GM13977 (cell line): ENCODE measurements at regions not wholly inside any gene's neighbourhood (a gene's known extent, or its start where the extent isn't known, plus 50 kb on each side); places are given as distances from the start of the nearest gene placed in this dataset.

Experiments used
- DNase-seq: peaks from one replicate; pipeline ENCODE4 v3.0.0; 2012; ENCODE audit warnings: low spot score
- in situ Hi-C: fragments of 300-500 bp; cut with MboI; formaldehyde crosslinking; loops from one replicate; pipeline ENCODE4 v1.12.0; 2022; ENCODE audit warnings: low sequenced_read_pairs, low pct_unique_long_range_greater_than_20kb, mixed read lengths, inconsistent platforms; ENCODE audit not compliant: unreplicated experiment
- TF ChIP-seq, protein P1 (sequence below): IDR thresholded peaks from 2 replicates; pipeline ENCODE4 v1.5.1; 2012; ENCODE audit warnings: mild to moderate bottlenecking, control low read depth; ENCODE audit not compliant: insufficient read depth; ENCODE audit errors: extremely low read depth, missing control alignments

DNA sequence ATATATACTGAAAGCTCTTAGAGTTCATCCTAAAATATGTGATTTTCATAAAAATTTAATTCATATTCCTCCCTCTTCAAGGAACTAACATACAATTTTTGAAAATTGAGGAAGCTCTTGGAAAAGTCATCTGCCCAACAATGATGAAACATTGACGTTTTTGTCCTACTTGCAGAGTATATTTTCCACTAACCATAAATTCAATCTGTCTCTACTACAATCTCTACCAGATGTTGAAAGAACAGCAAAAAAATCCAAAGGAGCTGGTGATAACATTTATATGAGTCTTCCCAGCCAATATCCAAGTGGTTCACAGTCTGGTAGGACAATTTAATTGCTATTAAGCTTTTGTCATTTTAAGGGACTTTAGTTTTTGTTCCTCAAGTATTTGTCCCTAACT, 81.1 kb upstream of the NR3C1 start:
- in situ Hi-C loops = no loop called here
- DNase-seq = no peak
- TF ChIP-seq, protein P1, sequence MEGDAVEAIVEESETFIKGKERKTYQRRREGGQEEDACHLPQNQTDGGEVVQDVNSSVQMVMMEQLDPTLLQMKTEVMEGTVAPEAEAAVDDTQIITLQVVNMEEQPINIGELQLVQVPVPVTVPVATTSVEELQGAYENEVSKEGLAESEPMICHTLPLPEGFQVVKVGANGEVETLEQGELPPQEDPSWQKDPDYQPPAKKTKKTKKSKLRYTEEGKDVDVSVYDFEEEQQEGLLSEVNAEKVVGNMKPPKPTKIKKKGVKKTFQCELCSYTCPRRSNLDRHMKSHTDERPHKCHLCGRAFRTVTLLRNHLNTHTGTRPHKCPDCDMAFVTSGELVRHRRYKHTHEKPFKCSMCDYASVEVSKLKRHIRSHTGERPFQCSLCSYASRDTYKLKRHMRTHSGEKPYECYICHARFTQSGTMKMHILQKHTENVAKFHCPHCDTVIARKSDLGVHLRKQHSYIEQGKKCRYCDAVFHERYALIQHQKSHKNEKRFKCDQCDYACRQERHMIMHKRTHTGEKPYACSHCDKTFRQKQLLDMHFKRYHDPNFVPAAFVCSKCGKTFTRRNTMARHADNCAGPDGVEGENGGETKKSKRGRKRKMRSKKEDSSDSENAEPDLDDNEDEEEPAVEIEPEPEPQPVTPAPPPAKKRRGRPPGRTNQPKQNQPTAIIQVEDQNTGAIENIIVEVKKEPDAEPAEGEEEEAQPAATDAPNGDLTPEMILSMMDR = no peak

DNA sequence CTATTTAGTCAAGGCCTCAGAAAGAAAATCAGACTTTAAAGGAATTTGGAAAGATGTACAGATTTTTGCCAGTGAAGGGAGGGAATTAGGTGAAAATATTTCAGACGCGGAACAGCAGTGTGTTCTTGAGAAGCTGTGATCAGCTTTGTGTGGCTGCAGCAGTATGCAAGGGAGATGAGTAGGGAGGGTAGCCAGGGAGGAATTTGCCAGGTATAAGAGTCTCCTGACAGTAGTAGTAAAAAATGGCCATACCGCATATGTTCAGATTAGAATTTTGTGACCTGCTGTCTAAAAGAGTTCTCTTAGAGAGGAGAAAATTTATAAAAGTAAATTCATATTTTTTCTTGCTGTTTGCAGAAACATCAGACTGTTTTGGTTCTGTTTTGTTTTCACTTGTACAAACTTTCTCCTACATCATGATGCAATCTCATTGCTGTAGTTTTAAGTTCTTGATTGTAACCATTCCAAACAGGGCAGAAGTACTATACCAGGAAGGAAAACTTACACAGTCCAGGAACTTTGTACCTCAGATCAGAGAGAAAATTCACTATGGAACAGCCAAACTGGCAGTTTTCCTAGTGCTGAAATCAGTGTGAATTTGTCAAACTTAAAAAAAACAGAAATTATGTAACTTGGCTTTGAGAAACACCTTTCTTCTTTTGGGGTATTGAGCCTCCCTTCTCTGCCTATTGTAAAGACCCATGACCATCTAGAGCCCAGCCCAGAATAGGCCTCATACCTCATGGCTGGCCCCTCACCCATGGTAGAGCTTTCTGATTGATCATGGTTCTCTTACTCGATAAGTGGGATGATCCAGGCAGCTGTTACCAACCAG, 78.4 kb upstream of the NR3C1 start:
- in situ Hi-C loops = no loop called here

DNA sequence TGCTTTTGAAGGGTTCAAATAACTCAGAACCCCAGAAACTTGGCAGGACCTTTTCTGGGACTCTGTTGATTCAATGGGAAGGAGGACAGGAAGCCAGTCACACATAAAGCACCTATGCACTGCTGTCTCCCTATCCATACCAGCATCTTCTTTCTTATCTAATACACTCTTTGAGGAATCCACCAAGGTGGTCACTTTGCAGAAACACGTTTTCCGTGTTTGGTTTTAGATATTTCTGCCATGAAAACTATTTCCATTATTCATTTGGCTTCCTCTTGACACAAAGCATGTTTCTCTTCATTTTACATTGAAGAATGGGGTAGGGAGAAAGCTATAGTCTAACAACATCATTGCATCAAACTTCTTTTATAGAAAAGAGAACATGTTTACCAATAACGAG, 76.5 kb upstream of the NR3C1 start:
- DNase-seq = no peak
- in situ Hi-C loops = no loop called here
- TF ChIP-seq, protein P1 = no peak

More for the DNA sequence above, 78.4 kb upstream of the NR3C1 start:
- DNase-seq = no peak
- TF ChIP-seq, protein P1 = no peak

DNA sequence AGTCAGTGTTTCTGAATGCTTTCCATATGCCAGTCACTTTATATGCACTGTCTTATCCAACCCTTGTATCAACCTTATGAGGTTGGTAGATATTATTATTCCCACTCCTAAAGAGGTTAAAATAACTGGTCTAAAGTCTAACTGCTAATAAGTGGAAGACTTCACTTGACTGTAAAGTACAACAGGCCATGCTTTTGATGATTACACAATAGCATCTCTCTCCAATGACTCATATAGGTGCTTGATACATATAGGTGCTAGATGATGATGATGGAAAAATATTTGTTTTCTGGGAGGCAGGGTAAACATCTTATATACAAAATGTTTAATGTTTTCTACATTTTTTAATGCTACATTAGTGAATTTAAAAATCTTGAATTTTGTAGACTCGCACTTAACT, 75.9 kb upstream of the NR3C1 start:
- DNase-seq = no peak
- TF ChIP-seq, protein P1 = no peak
- in situ Hi-C loops = no loop called here

DNA sequence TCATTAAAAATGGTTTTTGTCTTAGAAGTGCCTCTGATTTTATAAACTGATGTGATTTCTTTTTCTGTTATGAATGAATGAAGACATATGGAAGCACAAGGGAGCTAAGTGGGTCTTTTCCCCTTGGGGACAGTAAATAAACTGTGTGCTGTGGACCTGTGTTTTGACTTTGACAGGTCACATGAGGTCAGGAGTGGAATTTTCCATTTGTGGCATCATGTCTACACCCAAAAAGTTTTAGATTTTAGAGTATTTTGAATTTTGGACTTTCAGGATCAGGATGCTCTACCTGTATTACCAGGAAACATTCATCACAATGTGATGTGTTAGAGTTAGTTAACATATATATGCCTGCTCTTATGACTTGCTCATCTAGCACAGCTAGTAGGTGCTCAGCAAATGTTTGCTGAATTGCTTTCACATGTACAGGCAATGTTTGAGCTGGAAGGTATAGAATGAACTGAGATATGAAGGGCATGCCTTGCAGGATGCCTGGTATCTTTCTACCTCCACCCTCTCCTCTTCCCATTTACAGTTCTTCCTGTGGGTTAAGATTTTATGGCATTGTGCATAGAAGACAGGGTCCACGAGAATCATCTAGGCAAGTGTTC, 73.2 kb upstream of the NR3C1 start:
- DNase-seq = no peak
- in situ Hi-C loops = no loop called here
- TF ChIP-seq, protein P1 = no peak

DNA sequence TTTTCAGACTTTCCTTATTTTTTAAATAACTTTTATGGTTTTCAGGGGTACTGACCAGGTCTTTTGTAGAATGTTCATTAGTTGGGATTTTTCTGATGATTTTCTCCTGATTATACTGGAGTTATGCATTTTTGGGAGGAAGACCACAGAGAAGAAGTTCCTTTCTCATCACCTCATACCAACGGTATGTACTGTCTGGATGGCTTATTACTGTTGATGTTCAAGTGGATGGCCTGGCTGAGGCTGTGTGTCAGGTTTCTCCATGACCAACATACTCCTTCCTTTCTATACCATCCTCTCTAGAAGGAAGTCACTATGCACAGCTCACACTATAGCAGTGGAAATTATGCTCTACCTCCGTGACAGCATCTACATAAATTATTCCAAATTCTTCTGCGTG, 71.1 kb upstream of the NR3C1 start:
- TF ChIP-seq, protein P1 = no peak
- in situ Hi-C loops = no loop called here
- no peak for DNase-seq
